Esophagus muscularis mucosa (tissue), 3 donors: ENCODE measurements at regions not wholly inside any gene's neighbourhood (a gene's known extent, or its start where the extent isn't known, plus 50 kb on each side); places are given as distances from the start of the nearest gene placed in this dataset.

Experiments
- POLR2A ChIP-seq: fragments of 450-650 bp; IDR thresholded peaks from one replicate; pipeline ENCODE4 v1.6.1; 2017; ENCODE audit warnings: antibody characterized with exemption, moderate library complexity, mild to moderate bottlenecking, low read depth
- TF ChIP-seq, protein P1 (sequence below), 3 experiments: fragments of 200-600 bp in 2 of 3; fragments of 450-650 bp in 1 of 3; sonication (generic) in 2 of 3; IDR thresholded peaks; one replicate each; pipeline ENCODE4 v1.5.1; 2017 to 2019; ENCODE audit warnings: antibody characterized with exemption in 3 of 3, mild to moderate bottlenecking in 2 of 3, moderate library complexity in 1 of 3

GRCh38 chr6:167673946-167674345 lies 152.8 kb upstream of the AFDN start:
- TF ChIP-seq, protein P1, sequence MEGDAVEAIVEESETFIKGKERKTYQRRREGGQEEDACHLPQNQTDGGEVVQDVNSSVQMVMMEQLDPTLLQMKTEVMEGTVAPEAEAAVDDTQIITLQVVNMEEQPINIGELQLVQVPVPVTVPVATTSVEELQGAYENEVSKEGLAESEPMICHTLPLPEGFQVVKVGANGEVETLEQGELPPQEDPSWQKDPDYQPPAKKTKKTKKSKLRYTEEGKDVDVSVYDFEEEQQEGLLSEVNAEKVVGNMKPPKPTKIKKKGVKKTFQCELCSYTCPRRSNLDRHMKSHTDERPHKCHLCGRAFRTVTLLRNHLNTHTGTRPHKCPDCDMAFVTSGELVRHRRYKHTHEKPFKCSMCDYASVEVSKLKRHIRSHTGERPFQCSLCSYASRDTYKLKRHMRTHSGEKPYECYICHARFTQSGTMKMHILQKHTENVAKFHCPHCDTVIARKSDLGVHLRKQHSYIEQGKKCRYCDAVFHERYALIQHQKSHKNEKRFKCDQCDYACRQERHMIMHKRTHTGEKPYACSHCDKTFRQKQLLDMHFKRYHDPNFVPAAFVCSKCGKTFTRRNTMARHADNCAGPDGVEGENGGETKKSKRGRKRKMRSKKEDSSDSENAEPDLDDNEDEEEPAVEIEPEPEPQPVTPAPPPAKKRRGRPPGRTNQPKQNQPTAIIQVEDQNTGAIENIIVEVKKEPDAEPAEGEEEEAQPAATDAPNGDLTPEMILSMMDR (IDR thresholded peaks at IDR 0.05), result no peak
- no peak for TF ChIP-seq POLR2A
